ENCODE measurements at regions not wholly inside any gene's neighbourhood (a gene's known extent, or its start where the extent isn't known, plus 50 kb on each side); places are given as distances from the start of the nearest gene placed in this dataset.

DNA sequence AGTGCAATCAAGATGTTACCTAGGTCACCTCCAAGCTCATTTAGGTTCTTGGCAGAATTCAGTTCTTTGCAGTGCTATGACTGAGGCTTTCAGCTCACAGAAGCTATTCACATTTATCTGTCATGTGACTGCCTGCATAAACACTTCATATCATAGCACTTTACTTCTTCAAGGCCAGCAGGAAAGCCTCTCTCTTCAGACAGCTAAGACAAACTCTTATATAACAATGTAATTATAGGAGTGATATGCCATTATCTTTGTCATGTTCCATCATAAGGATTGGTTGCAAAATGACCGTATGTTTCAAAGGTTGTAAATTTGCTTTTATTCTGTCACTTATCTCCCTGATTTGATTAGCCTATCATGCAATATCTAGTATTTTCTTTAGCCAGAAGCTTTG lies 78.8 kb upstream of the TMEM196 start:
- TF ChIP-seq, protein P1, sequence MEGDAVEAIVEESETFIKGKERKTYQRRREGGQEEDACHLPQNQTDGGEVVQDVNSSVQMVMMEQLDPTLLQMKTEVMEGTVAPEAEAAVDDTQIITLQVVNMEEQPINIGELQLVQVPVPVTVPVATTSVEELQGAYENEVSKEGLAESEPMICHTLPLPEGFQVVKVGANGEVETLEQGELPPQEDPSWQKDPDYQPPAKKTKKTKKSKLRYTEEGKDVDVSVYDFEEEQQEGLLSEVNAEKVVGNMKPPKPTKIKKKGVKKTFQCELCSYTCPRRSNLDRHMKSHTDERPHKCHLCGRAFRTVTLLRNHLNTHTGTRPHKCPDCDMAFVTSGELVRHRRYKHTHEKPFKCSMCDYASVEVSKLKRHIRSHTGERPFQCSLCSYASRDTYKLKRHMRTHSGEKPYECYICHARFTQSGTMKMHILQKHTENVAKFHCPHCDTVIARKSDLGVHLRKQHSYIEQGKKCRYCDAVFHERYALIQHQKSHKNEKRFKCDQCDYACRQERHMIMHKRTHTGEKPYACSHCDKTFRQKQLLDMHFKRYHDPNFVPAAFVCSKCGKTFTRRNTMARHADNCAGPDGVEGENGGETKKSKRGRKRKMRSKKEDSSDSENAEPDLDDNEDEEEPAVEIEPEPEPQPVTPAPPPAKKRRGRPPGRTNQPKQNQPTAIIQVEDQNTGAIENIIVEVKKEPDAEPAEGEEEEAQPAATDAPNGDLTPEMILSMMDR (IDR thresholded peaks at IDR 0.05), result no peak
- TF ChIP-seq ZFX (IDR thresholded peaks at IDR 0.05; ENCODE audit: borderline replicate concordance), result no peak

Measured in 22Rv1 (cell line).